ENCODE measurements at regions not wholly inside any gene's neighbourhood (a gene's known extent, or its start where the extent isn't known, plus 50 kb on each side); places are given as distances from the start of the nearest gene placed in this dataset.

- TF ChIP-seq CTCF (IDR thresholded peaks at IDR 0.05) (no peak), EZH2 (IDR thresholded peaks at IDR 0.05) (no peak)
Measured at GRCh38 chr20:60283281-60283680, 325.1 kb downstream of the CDH26 start.
